B cell (primary cell): ENCODE measurements at regions not wholly inside any gene's neighbourhood (a gene's known extent, or its start where the extent isn't known, plus 50 kb on each side); places are given as distances from the start of the nearest gene placed in this dataset.

ENCODE experiments used
- ATAC-seq: fragments of 200-7000 bp; cut with Tn5 transposase; one replicate; pipeline ENCODE4 v1.10.0; 2021; ENCODE audit warnings: low read depth, mild to moderate bottlenecking, moderate number of reproducible peaks, moderate library complexity
- CTCF ChIA-PET: fragments of 350-600 bp; sonication (Branson Sonifier 250); formaldehyde crosslinking; loops from one replicate; lab custom pipeline; 2021; ENCODE audit warnings: antibody characterized with exemption, inconsistent platforms; lab: Charles Lee
- POLR2A ChIA-PET: fragments of 350-600 bp; sonication (Branson Sonifier 250); formaldehyde crosslinking; loops from one replicate; lab custom pipeline; 2021; ENCODE audit warnings: antibody characterized with exemption; lab: Charles Lee
- DNase-seq: peaks from one replicate; pipeline ENCODE4 v3.0.0; 2013
- H2AFZ ChIP-seq: 2 replicates; pipeline ENCODE4 v1.6.1; 2012; ENCODE audit warnings: mild to moderate bottlenecking, low read depth, low read length; ENCODE audit not compliant: insufficient read depth, poor library complexity, severe bottlenecking
- H3K27ac ChIP-seq, 2 donors: 1 replicate in 1 of 2; 2 replicates in 1 of 2; pipeline ENCODE4 v1.5.1; 2012 to 2013; ENCODE audit warnings: low read length in 2 of 2, mild to moderate bottlenecking in 2 of 2, moderate library complexity in 1 of 2
- H3K27me3 ChIP-seq, 4 experiments: fragments of 200-600 bp in 1 of 4; sonication (generic) in 1 of 4; replicated peaks in 1 of 4; 1 replicate in 2 of 4; 2 replicates in 2 of 4; pipeline versions ENCODE4 v1.6.1 to v1.7.0; 2013 to 2016; ENCODE audit warnings: low read length in 3 of 4, mild to moderate bottlenecking in 2 of 4, mixed read lengths in 1 of 4, moderate library complexity in 1 of 4; ENCODE audit not compliant: insufficient read depth in 4 of 4, control insufficient read depth in 3 of 4; ENCODE audit errors: control extremely low read depth in 1 of 4
- H3K36me3 ChIP-seq, 2 experiments: replicated peaks in 1 of 2; 1 replicate in 1 of 2; 2 replicates in 1 of 2; pipeline versions ENCODE4 v1.6.1 to v1.7.1; 2013; ENCODE audit warnings: low read length in 1 of 2; ENCODE audit not compliant: insufficient read depth in 2 of 2, control insufficient read depth in 1 of 2; ENCODE audit errors: control extremely low read depth in 1 of 2, extremely low read depth in 1 of 2
- H3K4me1 ChIP-seq, 2 donors: fragments of 200-600 bp in 1 of 2; sonication (generic) in 1 of 2; 1 replicate in 1 of 2; 2 replicates in 1 of 2; pipeline versions ENCODE4 v1.5.1 to v1.6.1; 2013 to 2017; ENCODE audit warnings: low read length in 2 of 2; ENCODE audit not compliant: control insufficient read depth in 2 of 2, insufficient read depth in 2 of 2
- H3K4me2 ChIP-seq: replicated peaks from 2 replicates; pipeline ENCODE3; 2012; ENCODE audit warnings: mild to moderate bottlenecking, low read depth, low read length; ENCODE audit not compliant: poor library complexity, severe bottlenecking
- H3K4me3 ChIP-seq, 5 experiments: fragments of 200-600 bp in 1 of 5; sonication (generic) in 1 of 5; 1 replicate in 3 of 5; 2 replicates in 2 of 5; pipeline versions ENCODE4 v1.5.1 to v1.7.0; 2011 to 2016; ENCODE audit warnings: low read length in 4 of 5, mild to moderate bottlenecking in 4 of 5, low read depth in 2 of 5, control low read depth in 1 of 5, moderate library complexity in 1 of 5; ENCODE audit not compliant: insufficient read depth in 1 of 5; ENCODE audit errors: control extremely low read depth in 1 of 5, extremely low read depth in 1 of 5
- H3K79me2 ChIP-seq: fragments of 200-600 bp; sonication (generic); one replicate; pipeline ENCODE4 v1.6.0; 2016; ENCODE audit warnings: low read length; ENCODE audit not compliant: control insufficient read depth, insufficient read depth
- H3K9ac ChIP-seq: fragments of 200-600 bp; sonication (generic); 2 replicates; pipeline ENCODE4 v1.6.1; 2017; ENCODE audit warnings: mild to moderate bottlenecking, low read length, moderate library complexity
- H3K9me3 ChIP-seq, 3 donors: one replicate each; pipeline versions ENCODE4 v1.6.1 to v1.7.1; 2013; ENCODE audit warnings: low read length in 2 of 3; ENCODE audit not compliant: control insufficient read depth in 2 of 3, insufficient read depth in 1 of 3; ENCODE audit errors: control extremely low read depth in 1 of 3
- H4K20me1 ChIP-seq: 2 replicates; pipeline ENCODE4 v1.6.0; 2012; ENCODE audit warnings: mild to moderate bottlenecking, low read length; ENCODE audit not compliant: insufficient read depth, control insufficient read depth, poor library complexity, severe bottlenecking
- H3K27ac Mint-ChIP-seq: one replicate; pipeline ENCODE4 v1.8.0; 2021; ENCODE audit warnings: mixed read lengths
- H3K27me3 Mint-ChIP-seq: one replicate; pipeline ENCODE4 v1.8.0; 2021; ENCODE audit warnings: mixed read lengths
- H3K4me1 Mint-ChIP-seq: one replicate; pipeline ENCODE4 v1.8.0; 2021; ENCODE audit warnings: mixed read lengths
- H3K4me3 Mint-ChIP-seq: one replicate; pipeline ENCODE4 v1.8.0; 2021; ENCODE audit warnings: mixed read lengths
- H3K9me3 Mint-ChIP-seq: one replicate; pipeline ENCODE4 v1.8.0; 2022; ENCODE audit warnings: mixed read lengths; ENCODE audit not compliant: insufficient read depth
- EZH2 ChIP-seq: IDR thresholded peaks from 2 replicates; pipeline ENCODE4 v1.6.1; 2012; ENCODE audit warnings: borderline replicate concordance, low read depth, mild to moderate bottlenecking, moderate library complexity, low read length; ENCODE audit not compliant: insufficient read depth, poor library complexity, severe bottlenecking
- WGBS: methylation state at CpG from one replicate; pipeline ENCODE4 v1.1.5; 2013; ENCODE audit warnings: missing lambda C conversion rate; ENCODE audit not compliant: insufficient coverage; 5-methylcytosine and 5-hydroxymethylcytosine counted together
- intact Hi-C: fragments of 100-400 bp; cut with micrococcal nuclease; formaldehyde crosslinking; loops from one replicate; pipeline ENCODE4 v1.10.0; 2022
- TF ChIP-seq, protein P1 (sequence below): fragments of 200-600 bp; IDR thresholded peaks from one replicate; pipeline ENCODE4 v1.8.0; 2022; ENCODE audit warnings: antibody characterized with exemption, mild to moderate bottlenecking

DNA sequence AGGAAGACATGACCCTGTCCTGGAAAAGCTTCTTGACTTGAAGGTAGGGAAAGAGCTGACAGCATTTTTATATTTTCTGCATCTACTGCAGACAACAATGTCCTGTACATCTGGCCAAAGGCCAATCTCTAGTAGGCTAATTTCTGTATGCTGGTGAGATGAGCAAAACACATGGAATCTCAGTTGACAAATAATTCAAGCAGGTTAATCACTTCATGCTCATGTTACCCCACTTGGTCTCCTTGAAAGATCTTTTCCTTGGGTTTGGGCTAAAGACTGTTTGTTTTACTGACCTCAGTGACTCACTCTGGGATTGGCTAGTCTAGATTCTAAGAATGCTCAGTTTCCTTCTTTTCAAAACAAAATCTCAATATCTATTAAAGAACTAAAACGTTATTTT, 298.8 kb downstream of the LMO7 start:
- Mint-ChIP-seq H3K4me3 (no peak overlapping the region), H3K27ac (no peak overlapping the region), H3K27me3 (no peaks in the 10 kb centered on the region), H3K9me3 (no peaks in the 10 kb centered on the region), H3K4me1 (no peaks in the 10 kb centered on the region)
- Histone ChIP-seq H3K79me2 (no peaks in the 10 kb centered on the region), H3K4me1 (no peaks in the 10 kb centered on the region), H3K4me2 (no peak overlapping the region), H3K9me3 (no peaks in the 10 kb centered on the region), H3K27ac (no peak overlapping the region), H3K36me3 (no peaks in the 10 kb centered on the region), H3K4me3 (no peak overlapping the region), H4K20me1 (no peaks in the 10 kb centered on the region), H3K9ac (no peak overlapping the region), H3K27me3 (no peaks in the 10 kb centered on the region), H2AFZ (no peak overlapping the region)
- DNase-seq (no peak), ATAC-seq (no peak)
- ChIA-PET POLR2A (no interaction called here), CTCF (no interaction called here)
- intact Hi-C loops, result no loop called here
- TF ChIP-seq, protein P1, sequence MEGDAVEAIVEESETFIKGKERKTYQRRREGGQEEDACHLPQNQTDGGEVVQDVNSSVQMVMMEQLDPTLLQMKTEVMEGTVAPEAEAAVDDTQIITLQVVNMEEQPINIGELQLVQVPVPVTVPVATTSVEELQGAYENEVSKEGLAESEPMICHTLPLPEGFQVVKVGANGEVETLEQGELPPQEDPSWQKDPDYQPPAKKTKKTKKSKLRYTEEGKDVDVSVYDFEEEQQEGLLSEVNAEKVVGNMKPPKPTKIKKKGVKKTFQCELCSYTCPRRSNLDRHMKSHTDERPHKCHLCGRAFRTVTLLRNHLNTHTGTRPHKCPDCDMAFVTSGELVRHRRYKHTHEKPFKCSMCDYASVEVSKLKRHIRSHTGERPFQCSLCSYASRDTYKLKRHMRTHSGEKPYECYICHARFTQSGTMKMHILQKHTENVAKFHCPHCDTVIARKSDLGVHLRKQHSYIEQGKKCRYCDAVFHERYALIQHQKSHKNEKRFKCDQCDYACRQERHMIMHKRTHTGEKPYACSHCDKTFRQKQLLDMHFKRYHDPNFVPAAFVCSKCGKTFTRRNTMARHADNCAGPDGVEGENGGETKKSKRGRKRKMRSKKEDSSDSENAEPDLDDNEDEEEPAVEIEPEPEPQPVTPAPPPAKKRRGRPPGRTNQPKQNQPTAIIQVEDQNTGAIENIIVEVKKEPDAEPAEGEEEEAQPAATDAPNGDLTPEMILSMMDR, result no peak
- TF ChIP-seq EZH2, result no peak
- WGBS, result no CpG with 5 or more reads among the region's 1 CpG

DNA sequence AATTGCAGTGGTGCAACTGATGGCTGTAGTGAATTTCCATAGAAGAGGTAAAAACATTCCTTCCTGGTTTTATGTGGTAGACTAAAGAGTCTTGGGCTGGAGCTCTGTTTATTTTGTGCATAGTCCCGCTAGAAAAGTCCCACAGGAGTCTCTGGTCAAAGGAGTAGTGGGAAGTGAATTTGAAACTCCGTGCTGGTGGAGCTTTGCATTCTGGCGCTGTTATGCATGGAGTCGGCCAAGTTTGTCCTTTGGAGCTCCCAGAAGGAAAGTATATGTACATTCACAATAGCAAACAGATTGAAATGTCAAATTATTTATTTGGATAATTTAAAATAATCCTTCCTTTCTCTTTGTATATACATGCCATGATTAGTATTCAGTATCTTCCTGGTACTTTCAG, 296.5 kb downstream of the LMO7 start:
- Mint-ChIP-seq H3K27me3 (no peaks in the 10 kb centered on the region), H3K4me3 (no peak overlapping the region), H3K27ac (no peak overlapping the region), H3K4me1 (no peaks in the 10 kb centered on the region), H3K9me3 (no peaks in the 10 kb centered on the region)
- DNase-seq (no peak), ATAC-seq (no peak)
- Histone ChIP-seq H3K4me1 (no peaks in the 10 kb centered on the region), H3K9ac (no peak overlapping the region), H3K4me2 (no peak overlapping the region), H3K9me3 (no peaks in the 10 kb centered on the region), H3K4me3 (no peak overlapping the region), H2AFZ (no peak overlapping the region), H3K27ac (no peak overlapping the region), H4K20me1 (no peaks in the 10 kb centered on the region), H3K27me3 (no peaks in the 10 kb centered on the region), H3K79me2 (no peaks in the 10 kb centered on the region), H3K36me3 (no peaks in the 10 kb centered on the region)
- POLR2A ChIA-PET, result no interaction called here
- TF ChIP-seq, protein P1, result no peak
- no peak for TF ChIP-seq EZH2
- 80% methylated on average over 1 of the region's 4 CpGs for WGBS
- CTCF ChIA-PET, result interaction anchor here (0.8 kb wide), 1 partner anchor 54 kb away, joined by 3 read pairs; no protein-coding TSS in a partner anchor
- intact Hi-C loops, result no loop called here
